Neuronal stem cell (in vitro differentiated cells): ENCODE measurements at regions not wholly inside any gene's neighbourhood (a gene's known extent, or its start where the extent isn't known, plus 50 kb on each side); places are given as distances from the start of the nearest gene placed in this dataset.

Source experiments
- DNase-seq: peaks from one replicate; pipeline ENCODE4 v3.0.0-alpha.2; 2013; ENCODE audit warnings: low spot score
- H2AFZ ChIP-seq: one replicate; pipeline ENCODE4 v1.6.1; 2013; ENCODE audit warnings: mild to moderate bottlenecking, low read length, inconsistent platforms
- H2AK5ac ChIP-seq: 2 replicates; pipeline ENCODE4 v1.6.1; 2013; ENCODE audit warnings: low read depth, mild to moderate bottlenecking, inconsistent platforms, low read length, moderate library complexity, mixed read lengths
- H2BK120ac ChIP-seq: 2 replicates; pipeline ENCODE4 v1.6.1; 2013; ENCODE audit warnings: low read depth, mild to moderate bottlenecking, inconsistent platforms, low read length, moderate library complexity, mixed read lengths
- H2BK12ac ChIP-seq: one replicate; pipeline ENCODE4 v1.6.1; 2013; ENCODE audit warnings: low read length, inconsistent platforms
- H2BK15ac ChIP-seq: 2 replicates; pipeline ENCODE4 v1.6.1; 2013; ENCODE audit warnings: mild to moderate bottlenecking, low read length, inconsistent platforms, mixed read lengths
- H2BK5ac ChIP-seq: one replicate; pipeline ENCODE4 v1.6.1; 2013; ENCODE audit warnings: inconsistent platforms, mild to moderate bottlenecking, low read length, moderate library complexity
- H3K14ac ChIP-seq: one replicate; pipeline ENCODE4 v1.6.1; 2013; ENCODE audit warnings: low read length, inconsistent platforms
- H3K18ac ChIP-seq: 2 replicates; pipeline ENCODE4 v1.6.1; 2013; ENCODE audit warnings: low read length, inconsistent platforms
- H3K23ac ChIP-seq: 2 replicates; pipeline ENCODE4 v1.6.1; 2013; ENCODE audit warnings: low read depth, mild to moderate bottlenecking, mixed read lengths, low read length, inconsistent platforms; ENCODE audit not compliant: poor library complexity
- H3K27ac ChIP-seq: replicated peaks from 3 replicates; pipeline ENCODE4 v1.5.1; 2013; ENCODE audit warnings: low read length, inconsistent platforms
- H3K27me3 ChIP-seq, 3 experiments: 2 replicates each; pipeline ENCODE4 v1.6.1; 2013; ENCODE audit warnings: low read length in 3 of 3, mild to moderate bottlenecking in 2 of 3, inconsistent platforms in 1 of 3, low read depth in 1 of 3, mixed read lengths in 1 of 3, moderate library complexity in 1 of 3; ENCODE audit not compliant: control insufficient read depth in 3 of 3, insufficient read depth in 3 of 3
- H3K36me3 ChIP-seq, 2 donors: replicated peaks in 1 of 2; 2 replicates each; pipeline ENCODE4 v1.6.1; 2013; ENCODE audit warnings: low read length in 2 of 2; ENCODE audit not compliant: control insufficient read depth in 2 of 2, insufficient read depth in 2 of 2
- H3K4ac ChIP-seq: 2 replicates; pipeline ENCODE4 v1.6.1; 2013; ENCODE audit warnings: inconsistent platforms, mild to moderate bottlenecking, low read length, moderate library complexity
- H3K4me1 ChIP-seq, 2 donors: 1 replicate in 1 of 2; 2 replicates in 1 of 2; pipeline ENCODE4 v1.6.1; 2013; ENCODE audit warnings: low read length in 2 of 2, low read depth in 1 of 2; ENCODE audit not compliant: control insufficient read depth in 2 of 2, insufficient read depth in 1 of 2
- H3K4me2 ChIP-seq: one replicate; pipeline ENCODE4 v1.6.1; 2013; ENCODE audit warnings: mild to moderate bottlenecking, low read length, inconsistent platforms; ENCODE audit not compliant: insufficient read depth, poor library complexity, severe bottlenecking
- H3K4me3 ChIP-seq, 2 donors: 2 replicates each; pipeline ENCODE4 v1.5.1; 2013; ENCODE audit warnings: low read length in 2 of 2, mild to moderate bottlenecking in 2 of 2, inconsistent platforms in 1 of 2, moderate library complexity in 1 of 2
- H3K79me1 ChIP-seq: one replicate; pipeline ENCODE4 v1.6.1; 2013; ENCODE audit warnings: low read depth, mild to moderate bottlenecking, inconsistent platforms, low read length, moderate library complexity
- H3K9ac ChIP-seq: one replicate; pipeline ENCODE4 v1.6.1; 2013; ENCODE audit warnings: mild to moderate bottlenecking, low read depth, low read length, inconsistent platforms; ENCODE audit not compliant: poor library complexity
- H3K9me3 ChIP-seq, 2 donors: replicated peaks in 1 of 2; 2 replicates each; pipeline versions ENCODE3 to v1.6.1; 2013; ENCODE audit warnings: low read length in 2 of 2, mild to moderate bottlenecking in 2 of 2, inconsistent platforms in 1 of 2, low read depth in 1 of 2, mixed read lengths in 1 of 2, moderate library complexity in 1 of 2; ENCODE audit not compliant: control insufficient read depth in 2 of 2, insufficient read depth in 1 of 2
- H4K8ac ChIP-seq: one replicate; pipeline ENCODE4 v1.6.1; 2013; ENCODE audit warnings: low read depth, mild to moderate bottlenecking, inconsistent platforms, low read length, moderate library complexity
- H4K91ac ChIP-seq: one replicate; pipeline ENCODE4 v1.6.1; 2013; ENCODE audit warnings: low read length, low read depth, mild to moderate bottlenecking, inconsistent platforms; ENCODE audit not compliant: poor library complexity
- whole genome bisulfite sequencing, 2 donors: extraction: QIAGEN DNeasy Blood & Tissue Kit; methylation state at CpG; one replicate each; pipeline ENCODE4 v1.1.7; 2013; ENCODE audit warnings: missing lambda C conversion rate in 2 of 2, mixed read lengths in 1 of 2; ENCODE audit not compliant: insufficient read length in 2 of 2, insufficient replicate concordance in 1 of 2; ENCODE audit errors: extremely low coverage in 2 of 2; 5-methylcytosine and 5-hydroxymethylcytosine counted together

GRCh38 chr21:28356422-28356821, 636.3 kb downstream of the LTN1 start:
- WGBS, 2 donors: no CpG with 5 or more reads among the region's 2 CpGs
- Histone ChIP-seq H3K36me3 (no peaks in the 10 kb centered on the region), H3K9ac (no peak overlapping the region), H3K4me2 (no peak overlapping the region), H2AFZ (no peak overlapping the region), H3K14ac (no peak overlapping the region), H2BK5ac (no peak overlapping the region), H2BK15ac (no peak overlapping the region), H2AK5ac (no peak overlapping the region), H4K8ac (no peak overlapping the region), H3K27me3 (no peaks in the 10 kb centered on the region), H3K23ac (no peak overlapping the region), H3K4me1 (no peaks in the 10 kb centered on the region), H3K79me1 (no peaks in the 10 kb centered on the region), H2BK120ac (no peak overlapping the region), H4K91ac (no peak overlapping the region), H3K9me3 (no peaks in the 10 kb centered on the region), H3K4me3 (no peak overlapping the region), H3K4ac (no peak overlapping the region), H3K18ac (no peak overlapping the region), H3K27ac (no peak overlapping the region), H2BK12ac (no peak overlapping the region)
- DNase-seq: no peak

- no peaks in the 10 kb centered on the region for H3K4me1 ChIP-seq
- H3K9ac ChIP-seq: no peak overlapping the region
- H3K9me3 ChIP-seq: no peaks in the 10 kb centered on the region
- no peak overlapping the region for H3K4ac ChIP-seq
- H2AK5ac ChIP-seq: no peak overlapping the region
- H3K79me1 ChIP-seq: no peaks in the 10 kb centered on the region
- H3K4me3 ChIP-seq: no peak overlapping the region
- H2AFZ ChIP-seq: no peak overlapping the region
- H3K27me3 ChIP-seq: no peaks in the 10 kb centered on the region
- no peak overlapping the region for H4K91ac ChIP-seq
- H3K36me3 ChIP-seq: no peaks in the 10 kb centered on the region
- H3K4me2 ChIP-seq: no peak overlapping the region
- no peak overlapping the region for H2BK12ac ChIP-seq
- WGBS, 2 donors: no CpG with 5 or more reads among the region's 2 CpGs
- H3K14ac ChIP-seq: no peak overlapping the region
- no peak for DNase-seq
- no peak overlapping the region for H2BK15ac ChIP-seq
- H2BK5ac ChIP-seq: no peak overlapping the region
- H2BK120ac ChIP-seq: no peak overlapping the region
- no peak overlapping the region for H3K18ac ChIP-seq
- no peak overlapping the region for H3K23ac ChIP-seq
- no peak overlapping the region for H4K8ac ChIP-seq
- no peak overlapping the region for H3K27ac ChIP-seq
Measured at GRCh38 chr21:28345934-28346333, 646.7 kb downstream of the LTN1 start.

- no peak overlapping the region for H2AK5ac ChIP-seq
- H3K79me1 ChIP-seq: no peaks in the 10 kb centered on the region
- H3K14ac ChIP-seq: no peak overlapping the region
- H2BK12ac ChIP-seq: no peak overlapping the region
- no peak overlapping the region for H3K23ac ChIP-seq
- H2BK5ac ChIP-seq: no peak overlapping the region
- H3K9me3 ChIP-seq: no peaks in the 10 kb centered on the region
- no peaks in the 10 kb centered on the region for H3K27me3 ChIP-seq
- H2AFZ ChIP-seq: no peak overlapping the region
- H3K4me3 ChIP-seq: no peak overlapping the region
- H3K4me2 ChIP-seq: no peak overlapping the region
- H3K4ac ChIP-seq: no peak overlapping the region
- H2BK120ac ChIP-seq: no peak overlapping the region
- WGBS, 2 donors: no CpG with 5 or more reads among the region's 1 CpG
- H3K27ac ChIP-seq: no peak overlapping the region
- H3K18ac ChIP-seq: no peak overlapping the region
- no peak overlapping the region for H2BK15ac ChIP-seq
- no peak overlapping the region for H3K9ac ChIP-seq
- DNase-seq: no peak
- no peak overlapping the region for H4K8ac ChIP-seq
- no peaks in the 10 kb centered on the region for H3K4me1 ChIP-seq
- no peak overlapping the region for H4K91ac ChIP-seq
- no peaks in the 10 kb centered on the region for H3K36me3 ChIP-seq
Measured at GRCh38 chr21:28344985-28345384, 647.7 kb downstream of the LTN1 start.

- no peak for DNase-seq
- H3K9ac ChIP-seq: no peak overlapping the region
- no peak overlapping the region for H3K4me2 ChIP-seq
- H3K4me3 ChIP-seq: no peak overlapping the region
- no peak overlapping the region for H2BK15ac ChIP-seq
- H3K4ac ChIP-seq: no peak overlapping the region
- H3K4me1 ChIP-seq: no peaks in the 10 kb centered on the region
- H2BK5ac ChIP-seq: no peak overlapping the region
- no peak overlapping the region for H2AK5ac ChIP-seq
- no peak overlapping the region for H3K27ac ChIP-seq
- no peak overlapping the region for H2BK12ac ChIP-seq
- H3K18ac ChIP-seq: no peak overlapping the region
- H4K8ac ChIP-seq: no peak overlapping the region
- no peaks in the 10 kb centered on the region for H3K27me3 ChIP-seq
- H4K91ac ChIP-seq: no peak overlapping the region
- no peak overlapping the region for H2BK120ac ChIP-seq
- no peak overlapping the region for H3K14ac ChIP-seq
- no peaks in the 10 kb centered on the region for H3K79me1 ChIP-seq
- no peaks in the 10 kb centered on the region for H3K9me3 ChIP-seq
- WGBS, 2 donors: no CpG with 5 or more reads among the region's 2 CpGs
- H3K36me3 ChIP-seq: no peaks in the 10 kb centered on the region
- no peak overlapping the region for H2AFZ ChIP-seq
- H3K23ac ChIP-seq: no peak overlapping the region
Measured at GRCh38 chr21:28342212-28342810, 650.4 kb downstream of the LTN1 start.
